ENCODE measurements at regions not wholly inside any gene's neighbourhood (a gene's known extent, or its start where the extent isn't known, plus 50 kb on each side); places are given as distances from the start of the nearest gene placed in this dataset.

GRCh38 chr18:25408293-25408692 lies 56.3 kb upstream of the ZNF521 start:
- TF ChIP-seq CTCF (IDR thresholded peaks at IDR 0.05; ENCODE audit: low read depth, low read length) (no peak), EZH2phosphoT487 (IDR thresholded peaks at IDR 0.05; ENCODE audit: low read depth) (no peak)

All from OCI-LY3 (cell line).